Kidney (tissue), 13 donors: ENCODE measurements at regions not wholly inside any gene's neighbourhood (a gene's known extent, or its start where the extent isn't known, plus 50 kb on each side); places are given as distances from the start of the nearest gene placed in this dataset.

Experiments
- DNase-seq, 5 donors: peaks; one replicate each; pipeline ENCODE4 v3.0.0-alpha.2; 2013 to 2020
- FAIRE-seq: peaks from 2 replicates; lab custom pipeline; 2012; peaks lifted over from hg19 to GRCh38; lab: Jason Lieb, UNC
- H3K27ac ChIP-seq, 2 donors: one replicate each; pipeline ENCODE4 v1.7.0; 2013; ENCODE audit warnings: low read depth in 2 of 2, low read length in 2 of 2, inconsistent platforms in 1 of 2
- H3K27me3 ChIP-seq: one replicate; pipeline ENCODE4 v1.7.1; 2013; ENCODE audit warnings: low read length, inconsistent platforms; ENCODE audit not compliant: control insufficient read depth, insufficient read depth
- H3K36me3 ChIP-seq, 3 donors: one replicate each; pipeline versions ENCODE4 v1.7.0 to v1.7.1; 2013; ENCODE audit warnings: low read length in 3 of 3, control low read depth in 1 of 3, inconsistent platforms in 1 of 3; ENCODE audit not compliant: insufficient read depth in 3 of 3, control insufficient read depth in 2 of 3
- H3K4me1 ChIP-seq, 3 donors: one replicate each; pipeline versions ENCODE4 v1.7.0 to v1.7.1; 2013; ENCODE audit warnings: low read length in 3 of 3, inconsistent platforms in 1 of 3, low read depth in 1 of 3; ENCODE audit not compliant: control insufficient read depth in 2 of 3, insufficient read depth in 2 of 3
- H3K4me3 ChIP-seq, 3 donors: one replicate each; pipeline versions ENCODE4 v1.7.0 to v1.8.1; 2013; ENCODE audit warnings: low read length in 3 of 3, control low read depth in 1 of 3, inconsistent platforms in 1 of 3
- H3K9ac ChIP-seq, 3 donors: one replicate each; pipeline versions ENCODE4 v1.7.0 to v1.7.1; 2013; ENCODE audit warnings: low read length in 3 of 3, control low read depth in 1 of 3, inconsistent platforms in 1 of 3
- H3K9me3 ChIP-seq, 3 donors: one replicate each; pipeline versions ENCODE4 v1.7.0 to v1.7.1; 2013; ENCODE audit warnings: low read length in 3 of 3, control low read depth in 1 of 3, inconsistent platforms in 1 of 3; ENCODE audit not compliant: control insufficient read depth in 2 of 3, insufficient read depth in 1 of 3
- CTCF ChIP-seq: IDR thresholded peaks from 3 replicates; pipeline ENCODE4 v1.5.1; 2012; ENCODE audit warnings: mild to moderate bottlenecking, moderate library complexity, borderline replicate concordance; ENCODE audit not compliant: insufficient read depth; ENCODE audit errors: extremely low read depth
- intact Hi-C: fragments of 100-400 bp; cut with DNase I; formaldehyde crosslinking; loops from one replicate; pipeline ENCODE4 v1.11.1; 2022
- donor health status: control.
- donor health status: control.
- donor health status: control.
- donor health status: control.
- donor health status: control.
- donor health status: DM: yes; HTN: yes; CAD: no.
- donor health status: Normal renal cell carcinoma (clear cell type).

- Histone ChIP-seq H3K9ac (no peak overlapping the region), H3K4me1 (no peaks in the 10 kb centered on the region), H3K27me3 (no peaks in the 10 kb centered on the region), H3K4me3 (no peak overlapping the region), H3K27ac (no peak overlapping the region), H3K9me3 (no peaks in the 10 kb centered on the region), H3K36me3 (no peaks in the 10 kb centered on the region)
- intact Hi-C loops, result no loop called here
- FAIRE-seq, result no peak
- DNase-seq, result no peak
- TF ChIP-seq CTCF, result no peak
These were observed 425.9 kb upstream of the DCN start for GRCh38 chr12:91608542-91608941.

GRCh38 chr12:91606662-91607377 is 424.2 kb upstream of the DCN start:
- TF ChIP-seq CTCF, result no peak
- H3K9me3 ChIP-seq, result no peaks in the 10 kb centered on the region
- no peak overlapping the region for H3K27ac ChIP-seq
- DNase-seq (no peak), FAIRE-seq (no peak)
- H3K36me3 ChIP-seq, result no peaks in the 10 kb centered on the region
- H3K4me1 ChIP-seq, result no peaks in the 10 kb centered on the region
- intact Hi-C loops, result no loop called here
- H3K4me3 ChIP-seq, result no peak overlapping the region
- no peaks in the 10 kb centered on the region for H3K27me3 ChIP-seq
- no peak overlapping the region for H3K9ac ChIP-seq

- H3K9ac ChIP-seq, result no peak overlapping the region
- no peak overlapping the region for H3K4me3 ChIP-seq
- H3K36me3 ChIP-seq, result no peaks in the 10 kb centered on the region
- DNase-seq (no peak), FAIRE-seq (no peak)
- no peaks in the 10 kb centered on the region for H3K4me1 ChIP-seq
- no peak for TF ChIP-seq CTCF
- no peaks in the 10 kb centered on the region for H3K27me3 ChIP-seq
- no peak overlapping the region for H3K27ac ChIP-seq
- no peaks in the 10 kb centered on the region for H3K9me3 ChIP-seq
- intact Hi-C loops, result no loop called here
These were observed 422.3 kb upstream of the DCN start for GRCh38 chr12:91604897-91605296.

- no peak for DNase-seq
- Histone ChIP-seq H3K9ac (no peak overlapping the region), H3K4me1 (no peaks in the 10 kb centered on the region), H3K27ac (no peak overlapping the region), H3K4me3 (no peak overlapping the region), H3K9me3 (peaks cover 0 to 2% (median 0%) of the 10 kb centered on the region in 3 donors), H3K27me3 (no peaks in the 10 kb centered on the region), H3K36me3 (no peaks in the 10 kb centered on the region)
- no peak for TF ChIP-seq CTCF
- intact Hi-C loops, result no loop called here
- FAIRE-seq, result no peak
These were observed 420.4 kb upstream of the DCN start for GRCh38 chr12:91603060-91603459.
